GM18520 (cell line): ENCODE measurements at regions not wholly inside any gene's neighbourhood (a gene's known extent, or its start where the extent isn't known, plus 50 kb on each side); places are given as distances from the start of the nearest gene placed in this dataset.

Source experiments
- ATAC-seq: cut with Tn5 transposase; IDR thresholded peaks from one replicate; pipeline ENCODE4 v1.9.1; 2021; ENCODE audit not compliant: unreplicated experiment

GRCh38 chr4:14853176-14853943, 148.9 kb upstream of the CPEB2 start:
- ATAC-seq: no peak

DNA sequence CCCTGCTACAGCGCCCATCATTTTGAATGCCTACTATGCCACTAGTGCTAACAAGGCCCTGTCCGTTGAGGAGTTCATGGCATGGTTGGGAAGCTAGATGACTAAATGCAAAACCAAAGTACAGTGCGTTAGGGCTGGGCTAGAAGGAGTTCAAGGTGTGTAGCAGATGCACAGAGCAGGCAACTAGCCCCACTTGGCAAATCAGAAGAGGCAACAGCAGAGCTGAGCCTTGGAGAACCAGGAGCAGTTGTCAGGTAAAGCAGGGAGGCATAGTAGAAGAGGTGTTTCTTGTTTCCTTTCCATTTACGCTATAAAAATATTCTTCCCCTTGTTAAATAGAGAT, 146.6 kb upstream of the CPEB2 start:
- no peak for ATAC-seq

DNA sequence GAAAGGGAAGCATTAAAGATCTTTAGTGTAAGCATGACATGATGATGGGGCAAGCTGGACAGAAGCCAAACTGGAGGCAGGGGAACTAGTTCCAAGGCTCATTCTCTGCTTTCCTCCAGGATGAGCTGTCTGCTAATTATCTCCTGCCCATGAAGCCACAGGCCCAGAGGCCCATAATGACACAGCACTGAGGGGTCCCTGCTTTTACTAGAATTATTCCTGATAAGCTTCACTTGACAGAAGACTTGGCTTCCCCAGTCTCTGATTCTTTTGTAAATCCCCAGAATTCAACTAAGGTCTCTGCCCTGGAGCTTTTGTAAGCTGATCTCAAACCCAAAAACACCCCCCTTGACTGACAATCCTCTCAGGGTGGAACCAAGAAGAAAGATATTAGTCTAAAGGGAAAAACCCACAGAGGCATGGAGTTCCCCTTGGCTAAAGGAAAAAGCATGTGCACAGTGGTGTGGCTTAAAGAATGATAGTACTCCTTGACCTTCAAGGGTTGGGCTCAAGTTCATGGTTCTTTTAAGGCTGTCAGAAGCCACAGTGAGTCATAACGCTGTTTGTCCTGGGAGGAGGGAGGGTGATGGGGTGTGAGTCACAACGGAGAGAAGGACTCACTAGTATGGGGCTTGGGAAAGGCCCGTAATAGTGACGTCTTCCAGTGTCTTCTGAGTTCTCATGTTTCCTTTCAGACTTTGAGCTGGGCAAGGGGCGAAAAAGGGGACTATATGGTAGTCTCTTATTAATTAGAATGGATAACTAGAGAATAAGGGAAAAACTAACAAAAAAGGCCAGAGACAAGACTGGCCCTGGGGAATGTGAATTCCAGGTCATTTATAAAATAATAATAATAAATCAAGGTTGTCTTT, 146.0 kb upstream of the CPEB2 start:
- ATAC-seq: peak; percentile 98

DNA sequence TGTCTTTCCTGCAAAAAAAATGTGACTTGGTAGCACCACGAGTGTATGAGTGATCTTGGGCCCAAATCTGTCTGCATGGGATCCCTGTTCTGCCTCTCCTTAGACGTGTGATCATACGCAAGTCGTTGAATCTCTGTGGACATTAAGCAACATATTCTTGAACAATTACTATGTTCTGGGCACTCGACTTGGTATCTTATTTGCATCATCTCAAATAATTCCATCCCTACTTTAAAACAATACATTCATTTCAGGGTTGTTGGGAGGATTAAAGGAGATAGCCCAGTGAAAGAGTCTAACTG, 145.4 kb upstream of the CPEB2 start:
- no peak for ATAC-seq

DNA sequence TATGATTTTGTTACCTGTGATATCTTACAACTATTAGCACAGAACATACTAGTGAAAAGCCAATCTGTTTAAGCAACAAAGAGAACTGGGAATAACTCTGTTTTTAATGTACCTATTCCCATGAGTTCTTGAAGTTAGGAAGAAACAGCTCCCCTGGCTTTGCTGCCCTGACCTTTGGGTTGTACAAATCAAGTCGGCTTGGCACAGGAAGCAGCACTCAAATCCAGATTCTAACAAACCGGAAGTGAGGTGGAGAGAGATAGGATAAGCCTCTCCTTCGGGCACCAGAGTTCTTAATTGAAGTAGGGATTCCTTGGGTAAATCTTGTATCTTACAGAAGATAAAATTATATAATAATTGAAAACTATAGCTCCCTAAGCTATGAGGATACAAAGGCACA, 144.8 kb upstream of the CPEB2 start:
- no peak for ATAC-seq

DNA sequence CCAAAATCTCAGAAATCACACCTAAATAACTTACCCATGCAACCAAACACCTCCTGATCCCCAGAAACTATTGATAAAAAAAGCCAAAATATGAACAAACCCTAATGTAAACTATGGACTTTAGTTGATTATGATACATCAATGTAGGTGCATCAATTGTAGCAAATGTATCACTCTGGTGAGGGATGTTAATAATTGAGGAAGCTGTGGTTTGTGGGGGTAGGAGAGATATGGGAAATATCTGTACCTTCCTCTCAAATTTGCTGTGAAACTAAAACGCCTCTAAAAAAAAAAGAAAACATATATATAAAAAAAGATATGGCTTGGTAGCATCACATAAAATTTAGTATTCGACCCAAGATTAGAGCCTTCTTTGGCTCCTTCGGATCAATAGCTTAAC, 144.3 kb upstream of the CPEB2 start:
- ATAC-seq: no peak

- ATAC-seq: no peak
Measured at GRCh38 chr4:14862891-14863290, 139.4 kb upstream of the CPEB2 start.

GRCh38 chr4:14863418-14864364, 138.6 kb upstream of the CPEB2 start:
- no peak for ATAC-seq

- ATAC-seq: no peak
Measured at GRCh38 chr4:14864365-14865030, 137.8 kb upstream of the CPEB2 start.

GRCh38 chr4:14865031-14865366, 137.3 kb upstream of the CPEB2 start:
- ATAC-seq: no peak

GRCh38 chr4:14865804-14866203, 136.5 kb upstream of the CPEB2 start:
- ATAC-seq: no peak

GRCh38 chr4:14867847-14868246, 134.4 kb upstream of the CPEB2 start:
- no peak for ATAC-seq

DNA sequence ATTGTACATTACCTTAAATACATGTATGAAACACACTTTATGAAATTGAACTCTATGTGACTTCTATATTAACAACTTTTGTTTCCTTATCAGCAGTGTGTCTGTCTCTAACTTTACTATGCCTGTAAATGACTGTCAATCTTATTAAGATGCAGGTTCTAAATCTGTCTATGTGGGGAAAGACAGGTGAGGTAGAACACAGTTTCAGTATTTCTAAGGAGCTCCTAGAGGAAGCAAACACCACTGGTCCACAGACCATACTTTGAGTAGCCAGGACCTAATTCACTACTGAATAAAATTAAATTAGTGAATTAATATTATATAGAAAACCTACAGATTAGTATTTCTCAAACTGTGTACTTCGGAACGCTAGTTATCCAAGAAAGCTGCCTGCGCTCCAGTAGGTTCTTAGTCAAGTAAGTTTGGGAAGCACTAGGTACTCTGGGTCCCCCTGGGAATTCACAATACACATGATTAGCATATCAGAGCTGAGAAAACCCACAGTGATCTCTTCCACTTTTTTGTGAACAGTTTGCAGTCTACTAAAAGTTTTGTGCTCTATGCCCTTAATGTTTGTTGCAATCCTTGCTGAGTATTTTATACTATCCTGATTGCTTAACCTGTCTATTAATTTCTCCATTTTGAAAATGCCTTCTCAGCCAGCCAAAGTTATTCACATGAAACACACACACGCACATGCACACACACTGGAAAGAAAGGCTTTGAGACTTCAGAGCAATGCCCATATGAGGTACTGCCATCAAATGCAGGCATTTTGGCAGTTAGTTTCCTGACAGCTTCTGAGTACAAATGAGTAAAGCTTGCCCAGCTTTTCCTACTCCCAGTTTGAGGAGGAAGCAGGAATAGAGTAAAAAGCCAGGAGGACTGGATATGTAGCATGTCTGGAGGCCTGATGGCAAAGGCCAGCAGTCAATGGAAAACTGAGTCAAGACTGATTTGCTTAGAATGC, 133.6 kb upstream of the CPEB2 start:
- ATAC-seq: peak; percentile 45

GRCh38 chr4:14871676-14872430, 130.4 kb upstream of the CPEB2 start:
- no peak for ATAC-seq

GRCh38 chr4:14874990-14875389, 127.3 kb upstream of the CPEB2 start:
- peak; percentile 89 for ATAC-seq

DNA sequence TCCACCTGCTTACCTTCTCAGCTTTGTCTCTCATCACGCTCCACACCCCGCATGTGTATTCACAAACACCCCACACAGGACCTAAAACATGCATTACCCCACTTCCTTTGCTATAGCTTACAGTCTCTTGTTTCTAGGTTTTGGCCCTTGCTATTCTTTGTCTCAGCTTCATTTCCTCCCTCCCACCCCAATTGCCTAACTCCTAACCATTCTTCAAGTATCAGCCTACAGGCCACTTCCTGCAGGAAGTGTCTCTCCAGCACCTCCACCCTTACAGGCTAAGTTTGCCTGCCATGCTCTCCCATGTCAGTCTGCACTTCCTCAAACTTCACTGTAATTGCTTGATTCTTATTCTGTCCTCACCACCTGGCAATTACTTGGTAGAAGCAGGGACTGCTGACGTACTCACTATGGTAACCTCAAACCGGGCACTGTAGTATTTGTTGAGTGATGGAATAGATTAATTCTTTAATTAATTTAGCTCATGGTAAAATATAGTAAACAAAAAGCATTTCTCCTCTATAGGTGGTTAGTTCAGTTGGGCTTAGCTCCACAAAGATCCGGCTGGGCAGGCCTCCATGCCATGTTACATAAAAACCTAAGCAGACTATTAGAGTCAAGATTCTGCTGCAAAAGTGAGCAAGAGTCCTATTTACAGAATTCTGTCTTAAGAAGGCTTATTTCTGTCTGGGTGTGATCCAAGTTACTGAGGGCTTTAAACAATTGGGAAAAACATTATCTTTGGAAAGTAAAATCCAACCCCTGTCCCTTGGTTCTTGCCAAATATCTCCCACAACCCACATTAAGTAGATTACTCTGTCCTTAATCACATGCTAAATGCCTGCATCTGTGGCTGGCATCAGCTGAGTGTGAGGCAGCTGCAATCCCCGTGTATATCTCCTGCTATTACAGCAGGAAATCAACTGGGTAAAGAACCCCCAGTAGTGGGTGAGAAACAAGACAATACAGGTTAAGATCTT, 124.7 kb upstream of the CPEB2 start:
- no peak for ATAC-seq

DNA sequence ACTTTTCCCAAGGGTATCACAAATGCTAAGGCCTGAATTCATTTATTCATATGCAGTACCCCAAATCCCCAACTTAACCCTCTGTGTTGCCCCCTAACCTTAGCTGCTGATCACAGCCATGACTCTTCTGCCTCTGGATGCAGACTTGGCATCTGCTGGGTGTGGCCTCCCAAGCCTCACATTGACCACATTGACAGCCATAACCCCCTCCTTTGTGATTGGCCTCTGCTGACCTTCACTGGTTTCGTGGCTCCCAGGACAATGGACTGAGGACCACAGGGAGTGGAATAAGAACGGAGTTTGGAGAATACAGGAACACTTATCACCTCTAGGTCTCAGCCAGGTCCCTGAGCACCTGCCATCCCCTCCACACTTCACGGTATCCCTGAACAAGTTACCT, 123.6 kb upstream of the CPEB2 start:
- ATAC-seq: no peak

DNA sequence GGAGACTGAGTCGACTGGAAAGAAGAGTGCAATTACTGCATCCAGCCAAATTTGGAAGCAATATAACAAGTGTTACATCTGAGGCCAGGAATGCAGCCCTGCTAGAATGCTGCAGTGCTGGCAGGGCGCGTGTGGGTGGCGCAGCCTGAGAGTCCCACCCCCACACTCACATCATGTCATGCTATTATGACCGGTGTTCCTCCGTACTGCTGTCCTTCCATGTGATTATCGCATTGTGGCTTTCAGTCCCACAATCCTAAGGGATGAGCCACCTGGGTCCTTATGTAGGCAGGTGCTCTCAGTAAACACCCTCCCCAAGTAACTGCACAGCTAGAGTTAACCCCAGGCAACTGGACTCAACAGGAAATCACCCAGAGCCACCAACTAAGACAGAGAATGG, 122.6 kb upstream of the CPEB2 start:
- ATAC-seq: no peak
